NCI-H128 (cell line): ENCODE measurements at regions not wholly inside any gene's neighbourhood (a gene's known extent, or its start where the extent isn't known, plus 50 kb on each side); places are given as distances from the start of the nearest gene placed in this dataset.

Source experiments
- DNase-seq: peaks from one replicate; lab custom pipeline; 2025; ENCODE audit not compliant: unreplicated experiment; lab: John Stamatoyannopoulos, UW

DNA sequence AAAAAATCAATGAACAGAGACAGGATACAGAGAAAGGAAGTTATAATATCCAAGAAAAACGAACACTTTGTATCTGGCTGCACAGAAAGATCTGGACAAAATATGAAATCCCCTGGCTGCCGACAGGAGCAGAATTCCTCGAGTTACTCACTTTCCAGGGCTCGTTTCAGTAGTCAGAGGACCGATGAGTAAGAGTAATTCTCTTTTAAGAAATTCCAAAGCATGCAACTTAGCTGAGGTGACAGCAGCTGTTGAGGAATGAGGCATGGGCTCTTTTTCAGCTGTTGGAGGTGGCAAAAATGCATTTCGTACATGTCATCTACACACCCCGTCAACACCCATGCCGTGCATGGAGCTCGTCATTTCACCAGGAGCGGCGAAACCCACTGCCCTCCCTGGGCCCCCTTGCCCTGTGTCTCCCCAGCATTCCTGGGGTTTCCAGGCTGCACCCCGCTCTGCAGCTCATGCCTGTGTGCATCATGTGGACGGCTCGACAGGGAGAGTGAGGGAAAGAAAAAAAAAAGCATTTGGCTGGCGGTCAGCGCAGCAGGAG lies 210.8 kb upstream of the SMIM21 start:
- no peak for DNase-seq

- DNase-seq = no peak
Measured at GRCh38 chr18:75635096-75635495, 207.6 kb upstream of the SMIM21 start.

GRCh38 chr18:75625966-75626365 lies 198.5 kb upstream of the SMIM21 start:
- no peak for DNase-seq

DNA sequence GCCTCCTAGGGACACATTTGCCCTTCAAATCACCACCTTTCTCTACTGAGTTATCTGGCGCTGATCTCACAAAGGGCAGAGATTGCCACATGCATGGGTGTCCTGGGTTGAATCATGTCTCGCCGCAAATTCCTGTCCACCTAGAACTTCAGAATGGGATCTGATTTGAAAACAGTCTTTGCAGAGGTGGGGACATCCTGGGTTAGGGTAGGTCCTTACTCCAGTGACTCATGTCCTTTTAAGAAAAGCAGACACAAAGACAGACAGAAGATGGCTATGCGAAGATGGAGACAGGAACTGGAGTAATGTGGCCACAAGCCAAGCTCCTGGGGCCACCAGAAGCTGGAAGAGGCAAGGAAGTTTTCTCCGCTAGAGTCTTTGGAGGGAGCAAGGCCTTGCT lies 197.4 kb upstream of the SMIM21 start:
- DNase-seq = no peak

DNA sequence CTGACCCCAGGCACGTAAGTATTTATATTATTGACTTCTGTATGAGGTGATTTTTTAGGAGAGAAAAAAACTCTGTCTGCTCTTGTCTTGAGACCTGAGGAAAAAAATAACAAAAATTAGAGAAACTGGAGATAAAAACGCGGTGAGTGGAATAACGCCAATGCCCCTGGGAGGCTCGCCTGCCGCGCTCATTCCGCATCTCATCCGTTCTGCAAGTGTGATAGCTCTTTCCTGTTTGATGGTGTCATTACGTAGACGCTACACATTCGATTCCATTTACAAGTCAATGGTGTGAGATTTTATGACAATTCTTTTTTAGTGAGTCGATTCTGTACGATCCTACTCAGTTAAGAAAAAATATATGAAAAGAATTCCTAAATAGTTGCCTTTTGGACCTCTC lies 194.3 kb upstream of the SMIM21 start:
- DNase-seq = no peak

- DNase-seq = no peak
Measured at GRCh38 chr18:75618146-75618545, 190.6 kb upstream of the SMIM21 start.

DNA sequence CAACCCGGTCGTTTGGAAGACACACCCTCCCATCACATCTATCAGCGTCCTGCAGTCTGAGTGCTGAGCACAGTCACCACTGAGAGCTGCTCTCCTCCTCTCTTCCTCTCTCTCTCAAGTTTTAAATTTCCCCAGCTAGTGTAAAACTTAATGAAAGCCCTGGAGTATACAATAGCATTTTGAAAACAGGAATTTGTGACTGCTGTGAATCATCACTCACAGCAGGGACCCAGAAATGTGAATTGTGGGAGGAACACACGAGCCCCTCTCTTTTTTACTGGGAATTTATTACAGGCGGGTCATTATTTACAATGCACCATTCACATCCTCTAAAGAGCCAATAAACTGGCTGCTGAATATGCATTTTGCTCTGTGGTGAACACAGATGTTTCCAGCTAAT lies 185.0 kb upstream of the SMIM21 start:
- DNase-seq = no peak

DNA sequence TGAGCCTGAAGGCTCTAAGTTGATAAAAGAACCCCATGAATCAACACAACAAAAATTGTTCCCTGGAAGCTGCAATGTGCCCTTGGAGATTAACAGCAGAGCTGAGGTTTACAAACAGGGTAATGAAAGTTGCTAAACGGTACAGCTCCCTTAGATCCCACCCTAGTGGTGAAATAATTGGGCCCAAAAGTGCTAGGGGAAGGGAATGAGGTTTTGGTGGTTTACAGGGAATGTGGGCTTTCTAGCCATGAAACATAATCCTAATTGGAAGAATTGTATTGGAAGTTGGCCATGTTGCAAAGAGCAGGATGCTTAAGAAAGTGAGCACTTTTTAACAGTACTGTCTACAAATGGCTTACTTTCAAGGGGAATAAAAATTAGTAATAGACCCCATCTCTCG lies 180.2 kb upstream of the SMIM21 start:
- DNase-seq = no peak

- DNase-seq = no peak
Measured at GRCh38 chr18:75592527-75592926, 165.0 kb upstream of the SMIM21 start.

DNA sequence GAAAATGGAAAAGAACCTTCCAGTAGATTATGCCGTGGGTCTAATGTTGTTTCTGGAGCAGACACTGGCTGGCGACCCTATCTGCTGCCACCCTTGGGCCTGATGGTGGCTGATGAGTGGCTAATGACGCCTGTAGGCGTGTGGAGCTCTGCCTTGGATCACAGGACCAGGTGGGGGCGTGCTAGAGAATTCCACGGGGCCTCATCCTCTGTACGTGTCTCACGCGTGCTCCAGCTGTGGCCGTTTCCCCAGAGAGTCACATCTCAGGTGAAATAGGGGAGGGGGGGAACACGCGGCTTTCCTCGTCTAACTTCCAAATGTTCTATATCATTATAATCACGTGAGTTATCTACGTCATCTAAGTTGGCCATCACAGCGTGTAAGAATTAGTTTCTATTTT lies 160.9 kb upstream of the SMIM21 start:
- DNase-seq = no peak

- DNase-seq = no peak
Measured at GRCh38 chr18:75587131-75587530, 159.6 kb upstream of the SMIM21 start.

DNA sequence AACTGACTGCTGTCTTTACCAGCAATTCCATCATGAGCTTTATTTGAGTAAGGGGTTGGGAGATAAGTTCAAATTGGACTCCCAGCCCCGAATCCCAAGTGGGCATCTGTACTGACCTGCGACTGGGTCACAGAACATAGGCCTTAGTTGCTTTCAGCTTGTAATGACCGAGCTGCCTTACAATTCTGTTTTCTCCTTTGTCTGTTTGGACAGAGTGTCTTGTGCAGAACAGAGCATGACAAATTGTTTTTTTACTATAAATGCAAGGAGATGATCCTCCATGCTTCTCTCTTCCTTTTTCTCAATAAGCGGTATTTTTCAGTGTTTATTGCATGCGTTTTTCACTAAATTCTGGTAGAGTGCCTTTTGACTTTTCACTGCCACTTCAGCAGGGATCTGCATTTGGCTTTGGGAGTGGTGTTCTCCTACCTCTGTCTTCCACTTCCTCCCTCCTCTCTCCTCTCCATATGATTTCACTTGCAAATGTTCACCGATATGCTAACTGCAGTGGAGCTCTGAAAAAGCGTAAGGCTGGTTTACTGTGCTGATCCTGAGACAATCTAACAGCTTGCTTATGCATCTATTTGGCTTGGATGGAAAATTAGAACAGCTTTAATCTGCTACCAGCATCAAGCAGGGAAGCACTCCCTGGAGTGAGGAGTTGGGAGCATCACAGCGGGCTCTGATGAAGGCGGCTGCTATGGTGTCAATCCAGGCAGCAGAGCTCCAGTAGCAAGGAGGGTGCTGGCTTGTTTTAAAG lies 158.8 kb upstream of the SMIM21 start:
- no peak for DNase-seq

DNA sequence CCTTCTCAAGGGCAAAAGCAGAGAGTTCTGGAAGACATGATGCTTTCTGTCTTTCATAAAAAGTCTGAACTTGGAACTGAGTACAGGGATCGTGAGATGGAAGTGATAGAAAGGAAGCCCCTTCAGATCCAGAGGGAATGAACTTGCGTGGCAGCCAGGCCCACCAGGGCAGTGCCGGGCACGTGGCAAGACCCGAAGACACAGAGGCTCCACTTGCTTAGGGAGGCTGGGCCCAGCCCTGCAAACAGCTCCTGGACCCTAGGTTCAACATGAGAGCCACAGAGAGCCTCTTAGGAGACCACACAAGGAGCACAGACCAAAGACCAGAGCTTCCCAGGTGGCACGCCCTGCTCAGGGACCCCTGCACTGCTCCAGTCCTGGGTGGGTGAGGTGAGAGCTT lies 155.4 kb upstream of the SMIM21 start:
- no peak for DNase-seq

DNA sequence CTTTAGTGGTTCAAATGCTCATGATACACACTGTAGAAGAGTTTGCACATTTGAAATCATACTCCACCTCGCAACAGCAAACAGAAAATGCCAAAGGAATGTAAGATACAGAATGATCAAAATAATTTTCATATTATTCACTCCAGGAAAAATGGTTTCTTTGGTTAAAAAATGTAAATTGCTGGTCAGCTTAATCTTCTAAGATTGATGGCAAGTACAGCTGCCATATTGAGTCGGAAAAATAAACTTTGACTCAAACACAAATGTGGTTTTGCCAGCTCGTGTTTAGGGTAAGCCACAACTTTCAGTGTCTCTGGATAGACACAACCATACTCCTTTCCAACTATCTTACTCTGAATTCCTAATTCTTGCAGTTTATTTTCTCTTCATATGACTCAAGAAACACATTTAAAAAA lies 154.9 kb upstream of the SMIM21 start:
- no peak for DNase-seq

DNA sequence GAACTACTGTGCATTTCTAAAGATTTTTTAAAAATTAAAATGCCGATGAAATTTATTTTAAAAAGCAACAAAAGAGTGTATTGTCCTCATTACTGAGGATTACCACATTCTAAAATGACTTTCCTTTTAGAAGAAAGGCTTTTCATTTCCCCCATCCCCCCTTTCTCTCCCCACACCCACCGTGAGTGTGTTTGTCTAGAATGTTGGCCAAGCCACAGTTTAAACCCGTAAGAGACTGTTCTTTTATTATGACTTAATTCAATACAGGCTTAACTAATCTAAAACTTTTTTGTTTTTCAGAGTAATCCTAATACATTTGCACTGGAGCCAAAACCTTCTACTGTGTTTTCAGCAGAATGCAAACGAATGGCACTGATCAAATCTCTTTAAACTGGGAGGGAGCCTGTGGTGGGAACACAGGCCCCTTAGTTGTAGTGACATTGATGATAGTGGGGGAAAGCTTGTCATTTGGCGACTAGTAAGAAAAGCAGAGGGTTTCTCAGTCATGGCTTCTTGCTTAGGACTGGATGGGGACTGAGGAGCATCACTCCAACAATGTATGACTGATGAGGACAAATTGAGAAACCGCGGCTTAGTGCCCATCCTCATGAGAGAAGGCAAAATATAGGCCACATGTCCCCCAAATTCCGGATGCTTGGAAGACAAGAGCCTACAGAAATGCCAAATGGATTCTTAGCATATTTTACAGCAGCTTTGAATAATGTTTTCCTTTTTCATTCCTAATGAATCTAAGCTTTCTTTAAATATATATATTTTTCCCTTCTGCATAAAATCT lies 154.0 kb upstream of the SMIM21 start:
- DNase-seq = no peak

DNA sequence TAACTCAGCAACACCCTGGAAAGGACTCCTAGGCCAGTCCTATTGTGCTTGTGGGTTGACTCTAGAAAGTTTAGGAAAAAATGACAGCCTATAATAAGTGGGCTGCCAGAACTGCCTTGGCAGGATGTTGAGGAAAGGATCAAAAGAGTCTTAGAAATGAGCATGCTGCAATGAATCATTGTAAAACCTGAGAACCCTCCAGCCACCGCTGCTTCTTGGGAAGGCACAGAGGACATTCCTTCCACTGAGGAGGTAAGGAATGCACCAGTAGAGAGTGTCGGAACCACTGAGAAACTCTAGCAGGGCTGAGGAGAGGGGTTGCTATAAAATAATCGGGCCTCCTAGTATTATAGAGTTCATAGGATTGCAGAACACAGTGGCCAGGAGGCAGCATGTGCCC lies 146.7 kb upstream of the SMIM21 start:
- DNase-seq = no peak

- DNase-seq = no peak
Measured at GRCh38 chr18:75563150-75563549, 135.6 kb upstream of the SMIM21 start.

DNA sequence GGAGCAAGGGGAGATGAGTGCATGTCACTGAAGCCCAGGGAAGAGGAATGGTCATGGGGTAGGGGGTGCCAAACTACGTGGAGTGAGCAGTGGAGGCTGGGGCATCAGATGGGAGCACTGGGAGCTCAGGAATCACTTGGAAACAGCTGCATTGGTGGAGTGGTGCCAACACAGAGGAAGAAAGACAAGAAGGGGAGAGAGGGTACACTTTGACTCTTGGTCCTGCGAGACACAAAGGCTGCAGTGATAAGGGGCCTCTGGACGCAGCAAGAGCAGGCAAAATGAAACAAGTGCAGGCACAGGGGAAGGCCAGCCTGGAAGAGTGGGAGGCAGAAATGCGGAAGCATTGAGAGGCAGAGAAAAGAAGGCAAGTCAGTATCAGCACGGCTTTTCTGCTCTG lies 134.7 kb upstream of the SMIM21 start:
- no peak for DNase-seq

DNA sequence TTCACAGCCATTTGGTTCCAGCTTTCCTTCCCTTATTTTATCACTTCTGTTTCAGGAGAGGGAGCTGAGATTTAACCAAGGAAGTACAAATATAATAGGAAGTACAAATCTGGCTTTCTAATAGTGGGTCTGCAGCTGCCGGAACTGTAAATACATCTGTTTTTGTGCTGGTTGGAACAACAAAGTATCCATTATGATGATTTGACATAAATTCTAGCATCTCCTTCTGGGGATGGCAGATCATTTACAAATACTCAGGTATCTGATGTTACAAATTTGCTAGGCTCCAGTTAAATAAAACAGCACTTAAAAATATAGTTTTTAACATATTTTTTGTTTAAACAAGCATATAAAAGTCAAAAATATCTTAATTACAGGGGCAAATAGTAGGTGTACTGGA lies 131.3 kb upstream of the SMIM21 start:
- no peak for DNase-seq

- DNase-seq = no peak
Measured at GRCh38 chr18:75556841-75557240, 129.3 kb upstream of the SMIM21 start.

GRCh38 chr18:75554644-75555185 lies 127.2 kb upstream of the SMIM21 start:
- DNase-seq = no peak

DNA sequence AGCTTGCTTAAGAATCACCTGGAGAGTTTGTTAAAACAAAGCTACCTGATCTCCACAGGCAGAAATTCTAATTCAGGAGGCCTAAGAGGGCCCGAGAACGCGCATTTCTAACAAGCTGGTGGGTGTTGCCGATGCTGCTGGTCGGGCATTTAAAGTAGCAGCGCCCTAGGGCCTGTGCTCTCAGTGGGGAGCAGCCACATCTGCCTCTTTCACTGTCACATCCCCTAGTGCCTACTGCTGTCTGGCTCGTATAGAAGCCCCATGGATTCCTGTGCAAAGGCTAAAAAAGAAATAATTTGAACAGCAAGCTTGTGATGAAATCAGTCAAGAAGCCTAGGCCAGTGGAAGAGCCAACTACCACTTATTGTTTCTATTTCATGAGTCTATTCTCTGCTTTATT lies 126.7 kb upstream of the SMIM21 start:
- no peak for DNase-seq
